GM19099 (cell line): ENCODE measurements at regions not wholly inside any gene's neighbourhood (a gene's known extent, or its start where the extent isn't known, plus 50 kb on each side); places are given as distances from the start of the nearest gene placed in this dataset.

Experiments used
- POLR2A ChIP-seq: IDR thresholded peaks from 3 replicates; pipeline ENCODE4 v1.6.1; 2011; ENCODE audit warnings: low read depth; ENCODE audit not compliant: insufficient read length; ENCODE audit errors: extremely low read depth

- no peak for TF ChIP-seq POLR2A
These were observed 321.0 kb downstream of the DLEU7 start for GRCh38 chr13:50522506-50522905.

DNA sequence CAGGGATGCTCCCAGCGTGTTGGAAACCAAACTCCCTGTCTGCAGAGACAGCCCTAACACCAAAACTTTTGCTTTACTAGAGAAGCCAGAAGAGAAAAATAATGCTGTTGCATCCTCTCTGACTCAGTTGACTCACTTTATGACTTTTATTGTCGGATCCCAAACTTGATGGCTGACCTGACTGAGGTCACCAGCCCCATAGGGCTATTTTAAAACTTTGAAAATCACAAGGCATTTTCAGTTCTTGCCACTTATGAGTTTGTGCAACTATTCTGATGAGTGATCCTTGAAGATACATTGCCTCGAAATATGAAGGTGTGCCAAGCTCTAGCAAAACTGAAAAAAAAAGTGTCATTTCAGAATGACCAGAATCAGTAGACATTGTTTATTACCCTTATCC, 320.2 kb downstream of the DLEU7 start:
- no peak for TF ChIP-seq POLR2A

DNA sequence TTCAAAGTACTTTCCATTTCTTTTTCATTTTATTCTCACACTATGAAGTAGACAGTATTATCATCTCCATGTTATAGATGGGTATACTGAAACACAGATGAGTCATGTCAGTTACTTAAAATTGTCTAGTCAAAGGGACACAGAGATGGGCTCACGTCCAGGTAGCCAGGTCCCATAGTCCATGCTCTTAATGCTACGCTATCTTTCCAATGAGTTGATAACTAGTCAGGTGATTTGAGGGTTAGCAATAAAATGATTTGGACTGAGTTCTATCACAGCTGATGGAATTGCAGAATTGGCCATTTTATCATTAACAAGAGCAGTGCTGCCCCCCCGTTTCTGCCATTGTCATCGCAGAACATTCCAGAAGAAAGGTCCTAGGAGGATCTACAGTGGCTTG, 318.9 kb downstream of the DLEU7 start:
- TF ChIP-seq POLR2A = no peak

- no peak for TF ChIP-seq POLR2A
These were observed 316.8 kb downstream of the DLEU7 start for GRCh38 chr13:50526661-50527071.

GRCh38 chr13:50527188-50527587, 316.3 kb downstream of the DLEU7 start:
- no peak for TF ChIP-seq POLR2A

GRCh38 chr13:50527612-50528509, 315.6 kb downstream of the DLEU7 start:
- no peak for TF ChIP-seq POLR2A

- TF ChIP-seq POLR2A = no peak
These were observed 314.2 kb downstream of the DLEU7 start for GRCh38 chr13:50529154-50529882.

- TF ChIP-seq POLR2A = no peak
These were observed 311.3 kb downstream of the DLEU7 start for GRCh38 chr13:50531917-50532899.

- no peak for TF ChIP-seq POLR2A
These were observed 308.4 kb downstream of the DLEU7 start for GRCh38 chr13:50535050-50535449.

GRCh38 chr13:50537029-50537428, 306.5 kb downstream of the DLEU7 start:
- TF ChIP-seq POLR2A = no peak

DNA sequence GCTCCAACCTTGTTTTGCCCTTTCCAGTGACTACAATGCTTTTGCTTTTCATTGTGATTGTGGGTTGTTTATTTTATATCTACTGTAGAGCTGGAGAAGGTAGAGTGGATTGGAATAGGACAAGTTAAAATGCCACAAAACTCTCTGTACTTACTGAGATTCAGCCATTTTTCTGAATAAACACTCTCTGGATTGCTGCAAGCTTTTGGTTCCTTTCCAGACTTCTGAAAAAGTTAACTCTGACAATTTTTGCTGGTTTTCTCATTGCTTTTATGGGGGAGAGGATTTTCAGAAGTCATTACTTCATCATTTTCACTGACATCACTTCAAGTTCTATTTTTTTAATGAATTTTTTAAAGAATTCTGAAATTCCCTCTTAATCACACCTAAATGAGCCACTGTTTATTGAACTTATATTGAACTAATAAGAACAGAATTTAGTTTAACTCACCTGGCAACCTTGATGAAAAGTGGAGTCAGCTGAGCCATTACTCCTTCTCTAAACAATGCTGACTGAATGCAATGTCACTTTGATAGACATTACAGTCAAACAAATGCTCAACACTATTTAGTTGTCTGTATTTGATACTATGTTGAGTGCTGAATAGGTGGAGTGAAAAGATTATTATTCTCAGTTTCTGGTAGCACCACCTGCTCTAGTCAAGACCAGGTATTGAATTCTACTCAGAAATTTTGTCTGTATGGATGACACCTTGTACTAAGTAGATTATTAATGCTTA, 303.5 kb downstream of the DLEU7 start:
- TF ChIP-seq POLR2A = no peak

GRCh38 chr13:50543141-50543540, 300.4 kb downstream of the DLEU7 start:
- TF ChIP-seq POLR2A = no peak

GRCh38 chr13:50543782-50544181, 299.7 kb downstream of the DLEU7 start:
- no peak for TF ChIP-seq POLR2A

- TF ChIP-seq POLR2A = no peak
These were observed 299.3 kb downstream of the DLEU7 start for GRCh38 chr13:50544211-50544610.
